PFSK-1 (cell line): ENCODE measurements at regions not wholly inside any gene's neighbourhood (a gene's known extent, or its start where the extent isn't known, plus 50 kb on each side); places are given as distances from the start of the nearest gene placed in this dataset.

ENCODE experiments used
- FOXP2 ChIP-seq: optimal IDR thresholded peaks from 2 replicates; pipeline ENCODE3; 2011; ENCODE audit warnings: borderline replicate concordance, control low read depth, inconsistent platforms; ENCODE audit not compliant: insufficient read depth; ENCODE audit errors: extremely low read length, extremely low read depth
- REST ChIP-seq, 2 experiments: IDR thresholded peaks; 2 replicates each; pipeline versions ENCODE4 v1.6.1 to v1.8.0; 2011 to 2012; ENCODE audit warnings: low read depth in 2 of 2, low read length in 2 of 2, control low read depth in 1 of 2, inconsistent platforms in 1 of 2, mild to moderate bottlenecking in 1 of 2, moderate library complexity in 1 of 2; ENCODE audit not compliant: insufficient read depth in 1 of 2
- SIN3A ChIP-seq: IDR thresholded peaks from 2 replicates; pipeline ENCODE4 v1.6.1; 2012; ENCODE audit warnings: mild to moderate bottlenecking, low read length, moderate library complexity, borderline replicate concordance; ENCODE audit not compliant: insufficient read depth

GRCh38 chr1:87173231-87173630 is 155.4 kb upstream of the LMO4 start:
- TF ChIP-seq REST (IDR thresholded peaks at IDR 0.05; ENCODE audit: insufficient read depth in 1 of 2, low read depth in 2 of 2, low read length in 2 of 2) (no peak), SIN3A (no peak), FOXP2 (no peak)
